Endothelial cell of umbilical vein (primary cell): ENCODE measurements at regions not wholly inside any gene's neighbourhood (a gene's known extent, or its start where the extent isn't known, plus 50 kb on each side); places are given as distances from the start of the nearest gene placed in this dataset.

Experiments used
- EZH2 ChIP-seq: IDR thresholded peaks from 2 replicates; pipeline ENCODE4 v1.6.1; 2012; ENCODE audit warnings: borderline replicate concordance, low read depth, mild to moderate bottlenecking, moderate library complexity, low read length, inconsistent platforms; ENCODE audit not compliant: severe bottlenecking
- POLR2A ChIP-seq: IDR thresholded peaks from 2 replicates; pipeline ENCODE4 v1.6.1; 2012; ENCODE audit warnings: low read depth, mild to moderate bottlenecking, control low read depth, low read length

DNA sequence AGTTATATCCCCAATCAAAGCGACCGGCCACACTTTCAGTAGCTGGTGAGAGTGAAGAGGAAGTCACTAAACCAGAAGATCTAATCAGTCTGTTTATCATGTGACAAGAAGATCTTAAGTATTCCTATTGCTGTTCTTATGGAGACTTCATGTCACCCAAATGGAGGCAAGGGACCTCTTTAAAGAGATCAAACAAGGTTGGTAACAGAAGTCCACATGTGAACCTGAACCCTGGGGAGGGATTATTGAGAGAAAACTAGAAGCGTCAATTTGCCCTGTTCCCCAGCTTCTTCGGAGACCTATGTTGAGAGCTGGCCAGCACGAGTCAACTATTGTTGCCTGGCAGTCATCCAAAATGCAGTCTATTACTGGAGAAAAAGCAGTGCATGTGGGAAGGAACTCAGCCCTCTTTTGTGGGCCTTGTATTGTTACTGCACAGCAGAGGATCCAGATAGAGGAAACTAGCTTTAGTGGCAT is 76.9 kb upstream of the CTSC start:
- TF ChIP-seq EZH2, result no peak
- TF ChIP-seq POLR2A, result no peak
